ENCODE measurements at regions not wholly inside any gene's neighbourhood (a gene's known extent, or its start where the extent isn't known, plus 50 kb on each side); places are given as distances from the start of the nearest gene placed in this dataset.

- H3K27ac ChIP-seq, result no peak overlapping the region
- H3K9me3 ChIP-seq, result no peaks in the 10 kb centered on the region
- no peak for DNase-seq
- H3K4me3 ChIP-seq, result no peak overlapping the region
- intact Hi-C loops (cut with DNase I; ENCODE audit: low total_unique reads), result no loop called here
- H3K4me1 ChIP-seq, result no peaks in the 10 kb centered on the region
- H3K36me3 ChIP-seq, result no peaks in the 10 kb centered on the region
- TF ChIP-seq CTCF (IDR thresholded peaks at IDR 0.05) (no peak), POLR2A (IDR thresholded peaks at IDR 0.05) (no peak)
- no peaks in the 10 kb centered on the region for H3K27me3 ChIP-seq
These were observed 702.1 kb downstream of the TNS3 start for GRCh38 chr7:46879783-46880182.

GRCh38 chr7:46871516-46871915, 710.4 kb downstream of the TNS3 start:
- H3K27me3 ChIP-seq, result no peaks in the 10 kb centered on the region
- H3K9me3 ChIP-seq, result no peaks in the 10 kb centered on the region
- H3K27ac ChIP-seq, result no peak overlapping the region
- no peaks in the 10 kb centered on the region for H3K36me3 ChIP-seq
- no peaks in the 10 kb centered on the region for H3K4me1 ChIP-seq
- TF ChIP-seq CTCF (IDR thresholded peaks at IDR 0.05) (no peak), POLR2A (IDR thresholded peaks at IDR 0.05) (no peak)
- H3K4me3 ChIP-seq, result no peak overlapping the region
- intact Hi-C loops (cut with DNase I; ENCODE audit: low total_unique reads), result no loop called here
- DNase-seq, result no peak

GRCh38 chr7:46864716-46865115, 717.2 kb downstream of the TNS3 start:
- intact Hi-C loops (cut with DNase I; ENCODE audit: low total_unique reads), result no loop called here
- Histone ChIP-seq H3K27ac (peak overlapping the region; percentile 75 to 79), H3K36me3 (no peaks in the 10 kb centered on the region), H3K27me3 (no peaks in the 10 kb centered on the region), H3K4me1 (no peaks in the 10 kb centered on the region), H3K4me3 (no peak overlapping the region), H3K9me3 (no peaks in the 10 kb centered on the region)
- TF ChIP-seq CTCF (IDR thresholded peaks at IDR 0.05) (no peak), POLR2A (IDR thresholded peaks at IDR 0.05) (no peak)
- no peak for DNase-seq

- H3K27me3 ChIP-seq, result no peaks in the 10 kb centered on the region
- H3K4me3 ChIP-seq, result no peak overlapping the region
- intact Hi-C loops (cut with DNase I; ENCODE audit: low total_unique reads), result no loop called here
- no peaks in the 10 kb centered on the region for H3K9me3 ChIP-seq
- no peaks in the 10 kb centered on the region for H3K36me3 ChIP-seq
- TF ChIP-seq CTCF (IDR thresholded peaks at IDR 0.05) (no peak), POLR2A (IDR thresholded peaks at IDR 0.05) (no peak)
- H3K4me1 ChIP-seq, result no peaks in the 10 kb centered on the region
- DNase-seq, result no peak
- H3K27ac ChIP-seq, result peak overlapping the region in 1 of 2 donors; percentile 40
These were observed 721.9 kb downstream of the TNS3 start for GRCh38 chr7:46859963-46860475.

GRCh38 chr7:46855851-46856250, 726.1 kb downstream of the TNS3 start:
- Histone ChIP-seq H3K4me3 (no peak overlapping the region), H3K27me3 (no peaks in the 10 kb centered on the region), H3K4me1 (no peaks in the 10 kb centered on the region), H3K27ac (no peak overlapping the region), H3K36me3 (no peaks in the 10 kb centered on the region), H3K9me3 (no peaks in the 10 kb centered on the region)
- DNase-seq, result no peak
- TF ChIP-seq CTCF (IDR thresholded peaks at IDR 0.05), result no peak
- TF ChIP-seq POLR2A (IDR thresholded peaks at IDR 0.05), result no peak
- intact Hi-C loops (cut with DNase I; ENCODE audit: low total_unique reads), result no loop called here
